ENCODE measurements at regions not wholly inside any gene's neighbourhood (a gene's known extent, or its start where the extent isn't known, plus 50 kb on each side); places are given as distances from the start of the nearest gene placed in this dataset.

DNA sequence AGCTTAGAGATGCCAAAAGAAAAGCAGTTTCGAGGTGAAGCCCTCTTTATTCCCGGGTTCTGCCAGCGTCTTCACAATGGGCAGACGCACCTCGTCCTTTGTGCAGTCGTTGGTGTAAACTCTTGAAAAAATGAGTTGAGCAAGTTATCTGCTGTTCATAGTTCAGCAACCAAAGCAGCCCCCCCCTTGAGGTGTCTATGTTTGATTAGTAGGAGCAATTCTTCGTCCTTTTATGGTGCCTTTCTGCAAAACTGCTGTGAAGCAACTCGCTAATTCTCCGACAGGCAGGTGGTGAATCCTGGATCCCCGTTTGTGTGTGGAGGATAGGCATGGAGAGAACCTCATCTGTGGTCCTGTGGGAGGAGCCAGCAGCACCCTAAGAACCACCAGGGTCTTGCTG, 234.5 kb downstream of the GLRX3 start:
- TF ChIP-seq SPI1 (IDR thresholded peaks at IDR 0.05; ENCODE audit: low read depth, low read length) (no peak), POU2F2 (IDR thresholded peaks at IDR 0.05; ENCODE audit: low read depth, low read length) (no peak), TAF1 (IDR thresholded peaks at IDR 0.05; ENCODE audit: low read depth, low read length) (no peak), POLR2A (IDR thresholded peaks at IDR 0.05; ENCODE audit: low read depth, low read length) (no peak), PAX5 (IDR thresholded peaks at IDR 0.05; ENCODE audit: insufficient read depth, low read length, severe bottlenecking) (no peak), POLR2AphosphoS5 (IDR thresholded peaks at IDR 0.05; ENCODE audit: low read depth, low read length) (no peak)
- FAIRE-seq (no peak), DNase-seq (ENCODE audit: insufficient read length, low spot score) (no peak)

- TF ChIP-seq PAX5 (IDR thresholded peaks at IDR 0.05; ENCODE audit: insufficient read depth, low read length, severe bottlenecking) (no peak), TAF1 (IDR thresholded peaks at IDR 0.05; ENCODE audit: low read depth, low read length) (no peak), POU2F2 (IDR thresholded peaks at IDR 0.05; ENCODE audit: low read depth, low read length) (no peak), POLR2A (IDR thresholded peaks at IDR 0.05; ENCODE audit: low read depth, low read length) (no peak), POLR2AphosphoS5 (IDR thresholded peaks at IDR 0.05; ENCODE audit: low read depth, low read length) (no peak), SPI1 (IDR thresholded peaks at IDR 0.05; ENCODE audit: low read depth, low read length) (no peak)
- DNase-seq (ENCODE audit: insufficient read length, low spot score): no peak
Observed at GRCh38 chr10:130371156-130371555, 235.0 kb downstream of the GLRX3 start.

DNA sequence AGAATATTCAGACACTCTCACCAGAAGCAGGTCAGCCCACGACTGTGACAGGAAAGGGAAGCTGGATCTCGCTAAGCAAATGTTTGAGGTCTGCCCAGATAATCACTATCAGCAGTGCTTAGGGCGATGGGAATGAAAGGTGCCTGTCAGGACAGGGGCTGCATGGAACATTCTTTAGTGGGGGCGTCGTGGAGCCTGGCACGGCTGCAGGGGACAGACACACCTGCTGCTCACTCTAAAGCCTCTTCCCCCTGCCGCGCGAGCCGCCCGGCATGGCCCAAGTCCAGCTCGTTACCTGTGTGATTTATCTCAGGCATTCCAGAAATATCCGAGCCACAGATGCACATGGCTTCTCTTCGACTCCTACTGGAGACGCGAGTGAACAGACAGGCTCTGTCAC, 235.5 kb downstream of the GLRX3 start:
- DNase-seq (ENCODE audit: insufficient read length, low spot score): no peak
- TF ChIP-seq POLR2AphosphoS5 (IDR thresholded peaks at IDR 0.05; ENCODE audit: low read depth, low read length): no peak
- TF ChIP-seq SPI1 (IDR thresholded peaks at IDR 0.05; ENCODE audit: low read depth, low read length): no peak
- no peak for TF ChIP-seq TAF1 (IDR thresholded peaks at IDR 0.05; ENCODE audit: low read depth, low read length)
- no peak for TF ChIP-seq PAX5 (IDR thresholded peaks at IDR 0.05; ENCODE audit: insufficient read depth, low read length, severe bottlenecking)
- TF ChIP-seq POU2F2 (IDR thresholded peaks at IDR 0.05; ENCODE audit: low read depth, low read length): no peak
- TF ChIP-seq POLR2A (IDR thresholded peaks at IDR 0.05; ENCODE audit: low read depth, low read length): no peak
- FAIRE-seq: no peak

More at GRCh38 chr10:130371156-130371555, 235.0 kb downstream of the GLRX3 start:
- FAIRE-seq: no peak

- DNase-seq (ENCODE audit: insufficient read length, low spot score): no peak
- TF ChIP-seq POLR2AphosphoS5 (IDR thresholded peaks at IDR 0.05; ENCODE audit: low read depth, low read length) (no peak), TAF1 (IDR thresholded peaks at IDR 0.05; ENCODE audit: low read depth, low read length) (no peak), SPI1 (IDR thresholded peaks at IDR 0.05; ENCODE audit: low read depth, low read length) (no peak), PAX5 (IDR thresholded peaks at IDR 0.05; ENCODE audit: insufficient read depth, low read length, severe bottlenecking) (no peak), POU2F2 (IDR thresholded peaks at IDR 0.05; ENCODE audit: low read depth, low read length) (no peak), POLR2A (IDR thresholded peaks at IDR 0.05; ENCODE audit: low read depth, low read length) (no peak)
- no peak for FAIRE-seq
Observed at GRCh38 chr10:130372222-130372621, 236.0 kb downstream of the GLRX3 start.

DNA sequence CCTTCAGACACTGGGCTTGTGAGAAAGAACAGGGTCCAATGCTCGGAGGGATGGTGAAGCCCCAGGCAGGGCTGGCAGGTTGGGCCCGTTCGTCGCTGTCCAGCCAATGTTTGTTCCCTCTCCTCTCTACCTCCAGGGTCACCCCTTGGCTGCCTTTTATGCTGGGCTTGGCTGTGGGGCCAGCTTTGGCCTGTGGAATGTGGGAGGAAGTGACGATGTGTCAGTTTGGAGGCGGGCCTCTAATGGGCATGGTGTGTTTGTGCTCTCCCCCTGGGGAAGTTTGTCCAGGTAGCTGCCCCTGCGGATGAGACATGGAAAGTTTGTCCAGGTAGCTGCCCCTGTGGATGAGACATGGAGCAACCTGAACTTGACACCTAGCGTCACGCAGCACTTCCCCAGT, 236.7 kb downstream of the GLRX3 start:
- FAIRE-seq: no peak
- DNase-seq (ENCODE audit: insufficient read length, low spot score): no peak
- no peak for TF ChIP-seq TAF1 (IDR thresholded peaks at IDR 0.05; ENCODE audit: low read depth, low read length)
- TF ChIP-seq PAX5 (IDR thresholded peaks at IDR 0.05; ENCODE audit: insufficient read depth, low read length, severe bottlenecking): no peak
- TF ChIP-seq POLR2A (IDR thresholded peaks at IDR 0.05; ENCODE audit: low read depth, low read length): no peak
- no peak for TF ChIP-seq POU2F2 (IDR thresholded peaks at IDR 0.05; ENCODE audit: low read depth, low read length)
- TF ChIP-seq SPI1 (IDR thresholded peaks at IDR 0.05; ENCODE audit: low read depth, low read length): no peak
- TF ChIP-seq POLR2AphosphoS5 (IDR thresholded peaks at IDR 0.05; ENCODE audit: low read depth, low read length): no peak

DNA sequence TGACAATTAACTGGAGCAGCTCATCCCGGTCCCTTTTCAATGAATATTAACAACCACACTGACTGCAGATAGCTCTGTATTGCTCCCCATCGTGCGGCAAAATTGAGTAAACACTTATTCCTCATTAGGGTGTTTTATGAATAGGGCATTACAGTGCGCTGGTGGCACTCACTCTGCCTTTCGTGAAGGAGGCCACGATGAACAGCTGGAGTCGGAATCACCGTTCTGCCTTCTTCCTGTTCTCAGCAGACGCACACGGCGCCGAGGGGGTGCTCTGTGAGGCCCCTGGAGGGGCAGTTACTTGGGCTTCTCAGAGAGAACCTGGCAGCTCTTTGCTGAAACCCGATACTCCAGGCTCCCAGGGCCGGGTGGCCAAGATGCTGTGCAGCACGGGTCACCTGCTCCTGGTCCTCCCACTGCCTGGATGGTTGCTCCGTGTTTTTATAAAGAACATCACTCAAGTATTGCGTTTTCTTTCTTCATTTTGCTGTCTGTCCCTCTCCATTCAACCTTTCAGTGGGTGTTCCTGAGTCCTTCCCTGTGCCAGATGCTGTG, 241.9 kb downstream of the GLRX3 start:
- no peak for TF ChIP-seq PAX5 (IDR thresholded peaks at IDR 0.05; ENCODE audit: insufficient read depth, low read length, severe bottlenecking)
- no peak for TF ChIP-seq POLR2A (IDR thresholded peaks at IDR 0.05; ENCODE audit: low read depth, low read length)
- TF ChIP-seq SPI1 (IDR thresholded peaks at IDR 0.05; ENCODE audit: low read depth, low read length): no peak
- no peak for TF ChIP-seq POU2F2 (IDR thresholded peaks at IDR 0.05; ENCODE audit: low read depth, low read length)
- no peak for TF ChIP-seq POLR2AphosphoS5 (IDR thresholded peaks at IDR 0.05; ENCODE audit: low read depth, low read length)
- no peak for TF ChIP-seq TAF1 (IDR thresholded peaks at IDR 0.05; ENCODE audit: low read depth, low read length)
- DNase-seq (ENCODE audit: insufficient read length, low spot score) (no peak), FAIRE-seq (no peak)

DNA sequence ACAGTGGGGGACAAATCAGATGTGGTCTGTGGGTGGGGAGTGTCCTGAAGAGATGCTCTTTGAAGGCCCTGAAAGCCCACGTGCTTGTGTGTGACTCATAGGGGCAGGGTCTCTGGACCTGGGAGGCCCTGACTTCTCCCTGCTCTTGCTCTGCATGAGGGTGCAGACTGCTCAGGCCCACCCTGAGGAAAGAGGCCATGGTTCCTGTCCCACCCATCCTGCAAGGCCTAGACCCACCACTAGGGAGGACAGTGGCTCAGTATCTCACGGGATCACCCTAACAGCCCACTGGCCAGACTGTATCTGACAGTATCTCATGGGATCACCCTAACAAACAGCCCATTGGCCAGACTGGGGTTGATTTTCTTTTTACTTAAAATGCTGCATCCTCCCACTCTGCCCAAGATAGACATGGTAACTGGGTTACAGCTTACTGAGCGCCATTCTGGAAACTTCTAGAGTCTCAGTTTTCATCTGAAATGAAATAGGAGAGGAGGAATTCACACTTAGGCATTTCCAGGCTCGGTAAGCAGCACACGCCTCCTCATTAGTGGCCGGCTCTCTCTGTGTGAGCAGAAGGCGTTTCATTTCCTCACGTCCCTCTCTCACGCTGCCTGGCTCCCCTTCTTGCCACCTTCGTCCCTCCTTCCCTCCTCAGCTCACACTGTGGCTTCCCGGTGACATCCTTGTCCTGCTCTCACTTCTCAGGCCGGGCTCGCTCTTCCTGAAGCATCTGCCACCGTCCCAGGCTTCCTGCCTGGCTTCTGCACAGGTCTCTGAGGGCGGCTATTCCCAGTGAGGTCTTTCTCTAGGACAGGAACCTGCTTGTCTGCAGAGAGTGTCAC, 242.6 kb downstream of the GLRX3 start:
- no peak for DNase-seq (ENCODE audit: insufficient read length, low spot score)
- TF ChIP-seq TAF1 (IDR thresholded peaks at IDR 0.05; ENCODE audit: low read depth, low read length): no peak
- TF ChIP-seq POU2F2 (IDR thresholded peaks at IDR 0.05; ENCODE audit: low read depth, low read length): no peak
- TF ChIP-seq SPI1 (IDR thresholded peaks at IDR 0.05; ENCODE audit: low read depth, low read length): no peak
- TF ChIP-seq POLR2A (IDR thresholded peaks at IDR 0.05; ENCODE audit: low read depth, low read length): no peak
- TF ChIP-seq PAX5 (IDR thresholded peaks at IDR 0.05; ENCODE audit: insufficient read depth, low read length, severe bottlenecking): no peak
- no peak for TF ChIP-seq POLR2AphosphoS5 (IDR thresholded peaks at IDR 0.05; ENCODE audit: low read depth, low read length)
- no peak for FAIRE-seq

GRCh38 chr10:130380056-130380455, 243.9 kb downstream of the GLRX3 start:
- no peak for DNase-seq (ENCODE audit: insufficient read length, low spot score)
- TF ChIP-seq POU2F2 (IDR thresholded peaks at IDR 0.05; ENCODE audit: low read depth, low read length) (no peak), TAF1 (IDR thresholded peaks at IDR 0.05; ENCODE audit: low read depth, low read length) (no peak), POLR2A (IDR thresholded peaks at IDR 0.05; ENCODE audit: low read depth, low read length) (no peak), PAX5 (IDR thresholded peaks at IDR 0.05; ENCODE audit: insufficient read depth, low read length, severe bottlenecking) (no peak), POLR2AphosphoS5 (IDR thresholded peaks at IDR 0.05; ENCODE audit: low read depth, low read length) (no peak), SPI1 (IDR thresholded peaks at IDR 0.05; ENCODE audit: low read depth, low read length) (no peak)
- FAIRE-seq: no peak

DNA sequence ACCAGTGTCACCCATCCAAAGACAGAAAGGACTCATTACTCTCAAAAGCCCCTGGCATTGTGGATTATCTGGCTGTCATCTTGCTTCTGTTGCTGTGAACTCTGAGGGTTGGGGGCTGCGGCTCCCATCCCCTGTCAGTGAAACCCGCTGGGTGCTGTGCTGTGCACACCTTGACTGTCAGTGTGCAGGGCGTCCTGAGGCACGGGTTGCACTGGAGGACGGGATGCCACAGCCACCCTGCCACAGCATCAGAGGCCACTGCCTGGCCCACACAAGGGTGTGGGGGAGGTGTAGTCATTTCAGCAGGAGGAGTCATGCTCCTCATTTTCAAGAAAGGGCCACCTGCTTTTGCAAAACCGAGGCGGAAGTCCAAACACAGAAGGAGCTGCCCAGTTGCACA, 245.8 kb downstream of the GLRX3 start:
- DNase-seq (ENCODE audit: insufficient read length, low spot score) (no peak), FAIRE-seq (no peak)
- TF ChIP-seq PAX5 (IDR thresholded peaks at IDR 0.05; ENCODE audit: insufficient read depth, low read length, severe bottlenecking) (no peak), POLR2AphosphoS5 (IDR thresholded peaks at IDR 0.05; ENCODE audit: low read depth, low read length) (no peak), SPI1 (IDR thresholded peaks at IDR 0.05; ENCODE audit: low read depth, low read length) (no peak), POU2F2 (IDR thresholded peaks at IDR 0.05; ENCODE audit: low read depth, low read length) (no peak), TAF1 (IDR thresholded peaks at IDR 0.05; ENCODE audit: low read depth, low read length) (no peak), POLR2A (IDR thresholded peaks at IDR 0.05; ENCODE audit: low read depth, low read length) (no peak)
